Activated T-cell treated with anti-CD3 and anti-CD28 coated beads, Interleukin-2, amount 50 U/mL, for 48 hours (primary cell): ENCODE measurements at regions not wholly inside any gene's neighbourhood (a gene's known extent, or its start where the extent isn't known, plus 50 kb on each side); places are given as distances from the start of the nearest gene placed in this dataset.
"Not testable (repeated sequence)": the region's sequence is repeated elsewhere in the genome, so short reads cannot be mapped to it uniquely, and the experiment has no call there.

Source experiments
- DNase-seq, 2 experiments: peaks; one replicate each; pipeline ENCODE4 v3.0.0-alpha.2; 2020

GRCh38 chr15:36117296-36117787, 462.1 kb upstream of the CDIN1 start:
- DNase-seq = no peak

GRCh38 chr15:36126194-36126593, 453.2 kb upstream of the CDIN1 start:
- no peak for DNase-seq

GRCh38 chr15:36130641-36131310, 448.6 kb upstream of the CDIN1 start:
- no peak for DNase-seq

GRCh38 chr15:36133742-36134141, 445.7 kb upstream of the CDIN1 start:
- no peak for DNase-seq

- no peak for DNase-seq
Observed at GRCh38 chr15:36136049-36136448, 443.4 kb upstream of the CDIN1 start.

- no peak for DNase-seq
Observed at GRCh38 chr15:36152936-36153335, 426.5 kb upstream of the CDIN1 start.

GRCh38 chr15:36156879-36157427, 422.5 kb upstream of the CDIN1 start:
- no peak for DNase-seq

GRCh38 chr15:36160351-36160750, 419.1 kb upstream of the CDIN1 start:
- no peak for DNase-seq

- no peak for DNase-seq
Observed at GRCh38 chr15:36161108-36161507, 418.3 kb upstream of the CDIN1 start.

- no peak for DNase-seq
Observed at GRCh38 chr15:36161771-36162212, 417.6 kb upstream of the CDIN1 start.

- DNase-seq = not testable (repeated sequence)
Observed at GRCh38 chr15:36163983-36164382, 415.4 kb upstream of the CDIN1 start.

- DNase-seq = no peak
Observed at GRCh38 chr15:36172955-36173354, 406.5 kb upstream of the CDIN1 start.

GRCh38 chr15:36175186-36175740, 404.2 kb upstream of the CDIN1 start:
- no peak for DNase-seq

GRCh38 chr15:36175741-36176291, 403.6 kb upstream of the CDIN1 start:
- no peak for DNase-seq

- no peak for DNase-seq
Observed at GRCh38 chr15:36177590-36178302, 401.7 kb upstream of the CDIN1 start.

- DNase-seq = no peak
Observed at GRCh38 chr15:36178303-36178633, 401.2 kb upstream of the CDIN1 start.

GRCh38 chr15:36183201-36183600, 396.2 kb upstream of the CDIN1 start:
- no peak for DNase-seq

- no peak for DNase-seq
Observed at GRCh38 chr15:36185438-36185837, 394.0 kb upstream of the CDIN1 start.

GRCh38 chr15:36185845-36186244, 393.6 kb upstream of the CDIN1 start:
- DNase-seq = no peak

GRCh38 chr15:36186376-36186775, 393.1 kb upstream of the CDIN1 start:
- no peak for DNase-seq

- no peak for DNase-seq
Observed at GRCh38 chr15:36191459-36191858, 388.0 kb upstream of the CDIN1 start.

GRCh38 chr15:36195361-36196007, 383.9 kb upstream of the CDIN1 start:
- DNase-seq = not testable (repeated sequence)
